K562 (cell line): ENCODE measurements at regions not wholly inside any gene's neighbourhood (a gene's known extent, or its start where the extent isn't known, plus 50 kb on each side); places are given as distances from the start of the nearest gene placed in this dataset.
A peak's percentile ranks its signal among the peaks of the same experiment; 100 is the strongest.

Experiments
- ARHGAP35 ChIP-seq: fragments of 450-650 bp; IDR thresholded peaks from 2 replicates; pipeline ENCODE4 v1.6.1; 2018; ENCODE audit not compliant: partially characterized antibody
- BRD9 ChIP-seq: fragments of 450-650 bp; IDR thresholded peaks from 2 replicates; pipeline ENCODE4 v1.6.1; 2018; ENCODE audit warnings: low read depth; ENCODE audit not compliant: partially characterized antibody
- CTCF ChIP-seq, 3 experiments: IDR thresholded peaks in 2 of 3; conservative IDR thresholded peaks in 1 of 3; 2 replicates each; pipeline ENCODE4 v1.5.1; 2011 to 2012; ENCODE audit warnings: low read length in 3 of 3, mild to moderate bottlenecking in 3 of 3, control low read depth in 2 of 3, improper control_type of control experiment in 1 of 3, inconsistent platforms in 1 of 3, low read depth in 1 of 3, mixed read lengths in 1 of 3, moderate library complexity in 1 of 3; ENCODE audit not compliant: insufficient read depth in 2 of 3
- CXXC5 ChIP-seq: fragments of 250-450 bp; sonication (Bioruptor Pico); IDR thresholded peaks from 2 replicates; pipeline ENCODE4 v1.8.0; 2022; ENCODE audit warnings: inconsistent platforms, mild to moderate bottlenecking, moderate library complexity
- E2F6 ChIP-seq, 2 experiments: IDR thresholded peaks; 2 replicates each; pipeline ENCODE4 v1.6.1; 2011; ENCODE audit warnings: borderline replicate concordance in 1 of 2, control low read depth in 1 of 2, low read depth in 1 of 2, low read length in 1 of 2, mild to moderate bottlenecking in 1 of 2, mixed read lengths in 1 of 2, moderate library complexity in 1 of 2; ENCODE audit not compliant: insufficient read depth in 1 of 2, insufficient read length in 1 of 2, poor library complexity in 1 of 2, severe bottlenecking in 1 of 2; ENCODE audit errors: extremely low read depth in 1 of 2
- ETS1 ChIP-seq: conservative IDR thresholded peaks from 2 replicates; pipeline ENCODE4 v1.6.1; 2011; ENCODE audit warnings: low read depth, mild to moderate bottlenecking, low read length; ENCODE audit not compliant: control insufficient read depth
- GTF2B ChIP-seq: IDR thresholded peaks from 2 replicates; pipeline ENCODE4 v1.6.1; 2011; ENCODE audit not compliant: insufficient read length; ENCODE audit errors: extremely low read depth
- HNRNPL ChIP-seq: fragments of 200-400 bp; formaldehyde crosslinking; IDR thresholded peaks from 2 replicates; pipeline ENCODE4 v1.6.1; 2017; ENCODE audit warnings: low read depth, mild to moderate bottlenecking, low read length
- KLF10 ChIP-seq: fragments of 250-450 bp; sonication (Bioruptor Pico); IDR thresholded peaks from 2 replicates; pipeline ENCODE4 v1.6.1; 2021; ENCODE audit warnings: matching md5 sums
- MAFG ChIP-seq: fragments of 450-650 bp; conservative IDR thresholded peaks from 2 replicates; pipeline ENCODE4 v1.6.1; 2016; ENCODE audit warnings: missing genetic modification characterization, missing compliant biosample characterization
- NFATC3 ChIP-seq: fragments of 450-650 bp; IDR thresholded peaks from 2 replicates; pipeline ENCODE4 v1.6.1; 2017; ENCODE audit warnings: mild to moderate bottlenecking
- NR2C1 ChIP-seq, 2 experiments: fragments of 450-650 bp; IDR thresholded peaks; 2 replicates each; pipeline ENCODE4 v1.6.1; 2017; ENCODE audit warnings: mild to moderate bottlenecking in 2 of 2, antibody characterized with exemption in 1 of 2, inconsistent platforms in 1 of 2, missing compliant biosample characterization in 1 of 2, missing genetic modification characterization in 1 of 2
- OTX1 ChIP-seq: fragments of 450-650 bp; formaldehyde crosslinking; IDR thresholded peaks from 2 replicates; pipeline ENCODE4 v1.4.0; 2022; ENCODE audit warnings: mild to moderate bottlenecking
- PHB ChIP-seq: fragments of 250-450 bp; sonication (Bioruptor Pico); IDR thresholded peaks from 2 replicates; pipeline ENCODE4 v1.5.0; 2021
- PPARD ChIP-seq: fragments of 250-450 bp; sonication (Bioruptor Pico); IDR thresholded peaks from 2 replicates; pipeline ENCODE4 v1.8.0; 2022; ENCODE audit warnings: inconsistent platforms, mild to moderate bottlenecking, moderate library complexity
- RAD51 ChIP-seq: fragments of 450-650 bp; IDR thresholded peaks from 2 replicates; pipeline ENCODE4 v1.7.1; 2016; ENCODE audit warnings: low read depth, mild to moderate bottlenecking, borderline replicate concordance
- RFX7 ChIP-seq: fragments of 250-450 bp; sonication (Bioruptor Pico); IDR thresholded peaks from 2 replicates; pipeline ENCODE4 v1.5.1; 2021; ENCODE audit warnings: mild to moderate bottlenecking
- SMARCE1 ChIP-seq: fragments of 450-650 bp; IDR thresholded peaks from 2 replicates; pipeline ENCODE4 v1.7.1; 2016; ENCODE audit warnings: mild to moderate bottlenecking
- SRSF9 ChIP-seq: fragments of 200-400 bp; formaldehyde crosslinking; IDR thresholded peaks from 2 replicates; pipeline ENCODE4 v1.6.1; 2017; ENCODE audit warnings: low read depth, low read length, borderline replicate concordance
- ZBTB43 ChIP-seq: sonication (generic); formaldehyde crosslinking; IDR thresholded peaks from 2 replicates; pipeline ENCODE4 v1.8.0; 2023; ENCODE audit warnings: mild to moderate bottlenecking, missing genetic modification reagents
- ZNF280A ChIP-seq: fragments of 450-650 bp; IDR thresholded peaks from 2 replicates; pipeline ENCODE4 v1.6.1; 2018; ENCODE audit warnings: mild to moderate bottlenecking, low read depth; ENCODE audit not compliant: partially characterized antibody

- no peak for TF ChIP-seq ZBTB43 (CRISPR knock-in tag)
- no peak for TF ChIP-seq KLF10 (CRISPR knock-in tag)
- peak; percentile 69 for TF ChIP-seq CXXC5 (CRISPR knock-in tag)
- no peak for TF ChIP-seq NFATC3
- no peak for TF ChIP-seq ARHGAP35
- TF ChIP-seq ZNF280A: no peak
- TF ChIP-seq PHB (CRISPR knock-in tag): no peak
- TF ChIP-seq CTCF (IDR thresholded peaks at IDR 0.05 in 2 of 3, conservative IDR thresholded peaks at IDR 0.05 in 1 of 3; ENCODE audit: insufficient read depth in 2 of 3, low read depth in 1 of 3, low read length in 3 of 3): peak; percentile 72 to 88 (median 75)
- TF ChIP-seq GTF2B: no peak
- TF ChIP-seq MAFG (tag): no peak
- no peak for TF ChIP-seq PPARD (CRISPR knock-in tag)
- no peak for TF ChIP-seq ETS1
- TF ChIP-seq E2F6 (IDR thresholded peaks at IDR 0.05; ENCODE audit: borderline replicate concordance in 1 of 2, extremely low read depth in 1 of 2, insufficient read depth in 1 of 2, insufficient read length in 1 of 2, low read depth in 1 of 2, low read length in 1 of 2, poor library complexity in 1 of 2, severe bottlenecking in 1 of 2): peak in 1 of 2 experiments; percentile 53
- TF ChIP-seq OTX1 (CRISPR knock-in tag): no peak
- TF ChIP-seq BRD9: peak; percentile 51
- no peak for TF ChIP-seq SMARCE1
- no peak for TF ChIP-seq SRSF9
- TF ChIP-seq RAD51: no peak; the same call in 1 of the 2 replicates
- TF ChIP-seq NR2C1 (IDR thresholded peaks at IDR 0.05): no peak
- 0 out of 2 replicates have a peak, but pooled peaks have one; percentile 11 for TF ChIP-seq NR2C1 (tag; IDR thresholded peaks at IDR 0.05)
- TF ChIP-seq HNRNPL: peak; percentile 81; the same call in 1 of the 2 replicates
- TF ChIP-seq RFX7 (CRISPR knock-in tag): no peak
Observed at GRCh38 chr1:161440312-161440894, 64.9 kb upstream of the FCGR2A start (continued).
